ENCODE measurements at regions not wholly inside any gene's neighbourhood (a gene's known extent, or its start where the extent isn't known, plus 50 kb on each side); places are given as distances from the start of the nearest gene placed in this dataset.

DNA sequence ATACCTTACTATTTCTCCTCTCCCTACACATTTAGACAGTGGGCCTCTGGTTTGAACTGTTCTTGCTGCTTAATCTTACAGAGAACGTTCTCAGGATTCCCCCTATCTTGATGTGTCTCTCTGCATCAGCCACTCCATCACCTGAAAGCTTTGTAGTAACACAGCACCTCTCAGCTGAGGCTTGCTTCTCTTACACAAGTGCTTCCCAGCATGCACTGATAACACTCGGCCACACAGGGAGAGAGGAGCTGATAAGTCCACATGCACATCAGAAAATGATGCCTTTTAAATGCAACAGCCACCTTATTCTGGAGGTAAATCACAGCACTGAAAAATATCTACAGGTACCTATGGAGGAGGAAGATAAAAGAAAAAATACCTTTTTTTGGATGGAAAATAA, 192.2 kb upstream of the TSHZ3 start:
- Histone ChIP-seq H3K27me3 (no peaks in the 10 kb centered on the region), H3K4me3 (no peak overlapping the region), H3K9me3 (no peaks in the 10 kb centered on the region), H3K27ac (no peak overlapping the region), H3K36me3 (no peaks in the 10 kb centered on the region), H3K4me1 (no peaks in the 10 kb centered on the region)
- DNase-seq: no peak
- in situ Hi-C loops (cut with MboI; ENCODE audit: low pct_ligation_motif_present in 1 of 4, low pct_unique_long_range_greater_than_20kb in 1 of 4, low sequenced_read_pairs in 3 of 4): no loop called here
- 46% methylated on average over 2 of the region's 2 CpGs; no CpG with 5 or more reads in 1 of the 2 donors for WGBS, 2 donors (ENCODE audit: low coverage in 1 of 2)
- no peak for TF ChIP-seq EP300 (IDR thresholded peaks at IDR 0.05; ENCODE audit: low read depth)
- no peak for TF ChIP-seq POLR2A (IDR thresholded peaks at IDR 0.05)
- TF ChIP-seq CTCF (IDR thresholded peaks at IDR 0.05): no peak
- TF ChIP-seq POLR2AphosphoS5 (IDR thresholded peaks at IDR 0.05): no peak
- intact Hi-C loops (cut with DNase I; ENCODE audit: low total_unique reads): no loop called here

- 78% methylated on average over 5 of the region's 5 CpGs; no CpG with 5 or more reads in 1 of the 2 donors for WGBS, 2 donors (ENCODE audit: low coverage in 1 of 2)
- Histone ChIP-seq H3K9me3 (no peaks in the 10 kb centered on the region), H3K36me3 (no peaks in the 10 kb centered on the region), H3K4me1 (no peaks in the 10 kb centered on the region), H3K27ac (no peak overlapping the region), H3K27me3 (no peaks in the 10 kb centered on the region), H3K4me3 (no peak overlapping the region)
- no peak for DNase-seq
- intact Hi-C loops (cut with DNase I; ENCODE audit: low total_unique reads) (no loop called here), in situ Hi-C loops (cut with MboI; ENCODE audit: low pct_ligation_motif_present in 1 of 4, low pct_unique_long_range_greater_than_20kb in 1 of 4, low sequenced_read_pairs in 3 of 4) (no loop called here)
- TF ChIP-seq EP300 (IDR thresholded peaks at IDR 0.05; ENCODE audit: low read depth) (no peak), POLR2AphosphoS5 (IDR thresholded peaks at IDR 0.05) (no peak), POLR2A (IDR thresholded peaks at IDR 0.05) (no peak), CTCF (IDR thresholded peaks at IDR 0.05) (no peak)
Observed at GRCh38 chr19:31543456-31543855, 194.2 kb upstream of the TSHZ3 start.

GRCh38 chr19:31545777-31546176, 196.5 kb upstream of the TSHZ3 start:
- Histone ChIP-seq H3K27me3 (no peaks in the 10 kb centered on the region), H3K36me3 (no peaks in the 10 kb centered on the region), H3K27ac (no peak overlapping the region), H3K4me3 (no peak overlapping the region), H3K4me1 (no peaks in the 10 kb centered on the region), H3K9me3 (no peaks in the 10 kb centered on the region)
- in situ Hi-C loops (cut with MboI; ENCODE audit: low pct_ligation_motif_present in 1 of 4, low pct_unique_long_range_greater_than_20kb in 1 of 4, low sequenced_read_pairs in 3 of 4): no loop called here
- no peak for DNase-seq
- WGBS, 2 donors (ENCODE audit: low coverage in 1 of 2): 83% methylated on average over 2 of the region's 2 CpGs; no CpG with 5 or more reads in 1 of the 2 donors
- TF ChIP-seq POLR2A (IDR thresholded peaks at IDR 0.05) (no peak), CTCF (IDR thresholded peaks at IDR 0.05) (no peak), POLR2AphosphoS5 (IDR thresholded peaks at IDR 0.05) (no peak)
- intact Hi-C loops (cut with DNase I; ENCODE audit: low total_unique reads): no loop called here

DNA sequence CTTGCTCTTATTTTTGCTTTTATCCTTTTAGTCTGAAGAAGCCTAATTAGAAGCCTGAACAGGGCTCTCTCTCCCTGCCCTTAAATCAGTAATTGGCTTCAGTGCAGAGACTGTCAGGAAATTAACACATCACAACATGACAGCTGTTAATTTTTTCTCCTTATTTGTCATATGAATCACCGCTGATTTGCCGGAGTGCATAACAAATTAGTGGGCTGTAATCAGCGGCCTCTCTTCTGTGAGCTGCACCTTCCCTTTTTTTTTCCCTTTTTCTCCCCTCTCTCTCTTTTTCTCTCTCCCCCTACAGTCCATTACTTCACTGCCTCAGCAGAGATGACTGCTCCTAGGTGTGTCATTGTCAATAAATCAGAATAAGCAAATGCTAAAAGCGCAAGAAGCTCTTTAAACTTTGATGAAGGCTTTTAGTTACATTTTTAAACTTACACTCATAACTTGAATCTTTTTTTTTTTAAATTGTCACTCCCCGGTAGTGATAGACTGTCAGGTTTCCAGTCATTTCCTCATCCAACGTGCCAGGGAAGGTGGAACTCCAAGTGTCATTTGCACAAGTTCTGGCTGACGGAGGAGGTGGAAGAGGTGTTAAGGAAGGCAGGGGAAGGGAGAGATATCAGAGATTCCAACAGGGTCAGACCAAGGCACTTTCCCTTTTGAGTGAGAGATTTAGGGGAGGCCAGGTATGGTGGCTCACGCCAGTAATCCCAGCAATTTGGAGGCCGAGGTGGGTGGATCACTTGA, 197.1 kb upstream of the TSHZ3 start:
- H3K9me3 ChIP-seq: no peaks in the 10 kb centered on the region
- DNase-seq: no peak
- no peak overlapping the region for H3K4me3 ChIP-seq
- in situ Hi-C loops (cut with MboI; ENCODE audit: low pct_ligation_motif_present in 1 of 4, low pct_unique_long_range_greater_than_20kb in 1 of 4, low sequenced_read_pairs in 3 of 4) (no loop called here), intact Hi-C loops (cut with DNase I; ENCODE audit: low total_unique reads) (no loop called here)
- H3K27me3 ChIP-seq: no peaks in the 10 kb centered on the region
- H3K4me1 ChIP-seq: no peaks in the 10 kb centered on the region
- no peaks in the 10 kb centered on the region for H3K36me3 ChIP-seq
- WGBS, 2 donors (ENCODE audit: low coverage in 1 of 2): 71 to 77% methylated on average over 7 to 9 of the region's 9 CpGs
- TF ChIP-seq CTCF (IDR thresholded peaks at IDR 0.05): no peak
- TF ChIP-seq POLR2AphosphoS5 (IDR thresholded peaks at IDR 0.05): no peak
- no peak for TF ChIP-seq POLR2A (IDR thresholded peaks at IDR 0.05)
- TF ChIP-seq EP300 (IDR thresholded peaks at IDR 0.05; ENCODE audit: low read depth): no peak
- no peak overlapping the region for H3K27ac ChIP-seq

All from transverse colon (tissue), 4 donors.